OCI-LY7 (cell line): ENCODE measurements at regions not wholly inside any gene's neighbourhood (a gene's known extent, or its start where the extent isn't known, plus 50 kb on each side); places are given as distances from the start of the nearest gene placed in this dataset.
"Not testable (repeated sequence)": the region's sequence is repeated elsewhere in the genome, so short reads cannot be mapped to it uniquely, and the experiment has no call there.

Source experiments
- BruUV-seq: library from RNA; stranded (reverse); fragments of 400-500 nt; replicated peaks from 2 replicates; lab custom pipeline; 2021; lab: Mats Ljungman, UMichigan
- CTCF ChIA-PET: fragments of 300-600 bp; sonication (Branson Sonifier 250); formaldehyde crosslinking; loops from one replicate; lab custom pipeline; 2022; ENCODE audit warnings: antibody characterized with exemption; ENCODE audit not compliant: unreplicated experiment; lab: Charles Lee
- POLR2A ChIA-PET: fragments of 300-600 bp; sonication (Branson Sonifier 250); formaldehyde crosslinking; loops from one replicate; lab custom pipeline; 2022; ENCODE audit warnings: antibody characterized with exemption; lab: Charles Lee
- DNase-seq: peaks from one replicate; pipeline ENCODE4 v3.0.0-alpha.2; 2015; ENCODE audit warnings: low spot score
- H2AFZ ChIP-seq: fragments of 200-600 bp; sonication (generic), shearing (Covaris generic); 2 replicates; pipeline ENCODE4 v1.6.1; 2014; ENCODE audit warnings: mild to moderate bottlenecking, antibody characterized with exemption, low read length, moderate library complexity
- H3K27ac ChIP-seq: fragments of 200-600 bp; sonication (generic); 2 replicates; pipeline ENCODE4 v1.5.1; 2014; ENCODE audit warnings: mixed run types, low read depth, mild to moderate bottlenecking, moderate library complexity, low read length, inconsistent platforms; ENCODE audit not compliant: poor library complexity, severe bottlenecking
- H3K36me3 ChIP-seq: fragments of 200-600 bp; sonication (generic); 2 replicates; pipeline ENCODE4 v1.6.1; 2014; ENCODE audit warnings: mild to moderate bottlenecking, antibody characterized with exemption, low read length, moderate library complexity, mixed read lengths; ENCODE audit not compliant: insufficient read depth
- H3K4me1 ChIP-seq: fragments of 200-600 bp; sonication (generic); 2 replicates; pipeline ENCODE4 v1.5.1; 2014; ENCODE audit warnings: mild to moderate bottlenecking, low read length; ENCODE audit not compliant: insufficient read depth, poor library complexity, severe bottlenecking
- H3K4me2 ChIP-seq: fragments of 200-600 bp; sonication (generic); 2 replicates; pipeline ENCODE4 v1.6.1; 2014; ENCODE audit warnings: mild to moderate bottlenecking, low read length
- H3K4me3 ChIP-seq: fragments of 200-600 bp; sonication (generic); 2 replicates; pipeline ENCODE4 v1.5.1; 2014; ENCODE audit warnings: mild to moderate bottlenecking, low read depth, low read length; ENCODE audit not compliant: poor library complexity, severe bottlenecking
- H3K79me2 ChIP-seq: fragments of 200-600 bp; sonication (generic); 2 replicates; pipeline ENCODE4 v1.6.1; 2016; ENCODE audit warnings: low read depth, mild to moderate bottlenecking, low read length, moderate library complexity, mixed read lengths; ENCODE audit not compliant: insufficient read depth
- H3K9me2 ChIP-seq: fragments of 200-600 bp; sonication (generic); 2 replicates; pipeline ENCODE4 v1.6.1; 2016; ENCODE audit warnings: mild to moderate bottlenecking, low read length, mixed read lengths; ENCODE audit not compliant: insufficient read depth
- H3K9me3 ChIP-seq: fragments of 200-600 bp; sonication (generic); 2 replicates; pipeline ENCODE4 v1.6.1; 2014; ENCODE audit warnings: mild to moderate bottlenecking, mixed run types, low read length, mixed read lengths
- H4K20me1 ChIP-seq: fragments of 200-600 bp; sonication (generic); 2 replicates; pipeline ENCODE4 v1.6.1; 2014; ENCODE audit warnings: mild to moderate bottlenecking, antibody characterized with exemption, low read length, moderate library complexity, mixed read lengths; ENCODE audit not compliant: insufficient read depth
- CTCF ChIP-seq: fragments of 200-600 bp; sonication (generic); conservative IDR thresholded peaks from 2 replicates; pipeline ENCODE4 v1.5.1; 2014; ENCODE audit warnings: mild to moderate bottlenecking, antibody characterized with exemption, low read length, moderate library complexity, mixed read lengths
- EZH2phosphoT487 ChIP-seq: fragments of 200-600 bp; sonication (generic); IDR thresholded peaks from 2 replicates; pipeline ENCODE4 v1.6.1; 2018; ENCODE audit warnings: low read depth, borderline replicate concordance, mild to moderate bottlenecking, mixed run types, antibody characterized with exemption, low read length, moderate library complexity, mixed read lengths
- intact Hi-C: fragments of 100-400 bp; cut with micrococcal nuclease; formaldehyde crosslinking; loops from one replicate; pipeline ENCODE4 v1.10.0; 2022; ENCODE audit not compliant: unreplicated experiment

- no TSS peak for BruUV-seq
- no peak for DNase-seq
- POLR2A ChIA-PET: no interaction called here
- H3K4me2 ChIP-seq: no peak overlapping the region
- H3K9me3 ChIP-seq: no peaks in the 10 kb centered on the region
- H3K9me2 ChIP-seq: no peaks in the 10 kb centered on the region
- CTCF ChIA-PET: no interaction called here
- TF ChIP-seq EZH2phosphoT487: no peak
- no peak for TF ChIP-seq CTCF
- no peaks in the 10 kb centered on the region for H3K4me1 ChIP-seq
- H3K36me3 ChIP-seq: no peaks in the 10 kb centered on the region
- H2AFZ ChIP-seq: no peak overlapping the region
- H3K4me3 ChIP-seq: no peak overlapping the region
- intact Hi-C loops: no loop called here
- H3K79me2 ChIP-seq: no peaks in the 10 kb centered on the region
- no peaks in the 10 kb centered on the region for H4K20me1 ChIP-seq
- no peak overlapping the region for H3K27ac ChIP-seq
Observed at GRCh38 chr5:15284706-15285105, 215.3 kb upstream of the FBXL7 start.

GRCh38 chr5:15283076-15283475, 216.9 kb upstream of the FBXL7 start:
- no peak for TF ChIP-seq EZH2phosphoT487
- no peak for TF ChIP-seq CTCF
- Histone ChIP-seq H3K9me2 (no peaks in the 10 kb centered on the region), H3K79me2 (no peaks in the 10 kb centered on the region), H3K4me3 (no peak overlapping the region), H4K20me1 (no peaks in the 10 kb centered on the region), H3K4me1 (no peaks in the 10 kb centered on the region), H2AFZ (no peak overlapping the region), H3K36me3 (no peaks in the 10 kb centered on the region), H3K9me3 (no peaks in the 10 kb centered on the region), H3K27ac (no peak overlapping the region), H3K4me2 (no peak overlapping the region)
- BruUV-seq: no TSS peak
- intact Hi-C loops: no loop called here
- no peak for DNase-seq
- ChIA-PET POLR2A (no interaction called here), CTCF (no interaction called here)

DNA sequence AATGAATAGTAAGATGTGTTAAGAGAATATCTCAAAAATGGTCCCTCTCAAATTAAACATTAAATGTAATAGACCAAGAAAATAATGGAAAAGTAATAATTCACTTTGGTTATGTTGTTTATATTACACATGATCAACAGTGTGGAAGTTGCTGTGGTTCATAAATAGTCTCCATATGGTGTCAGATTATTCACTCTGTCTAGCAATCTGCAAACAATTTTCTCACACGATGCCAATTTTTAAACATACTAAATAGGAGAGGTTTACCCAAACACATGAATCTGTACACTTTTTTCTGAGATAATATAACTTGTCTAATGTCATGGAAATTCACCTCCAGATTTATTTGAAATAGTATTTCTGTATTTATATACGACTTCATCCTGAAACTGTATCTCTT, 217.4 kb upstream of the FBXL7 start:
- ChIA-PET POLR2A (no interaction called here), CTCF (no interaction called here)
- no peak overlapping the region for H3K4me2 ChIP-seq
- intact Hi-C loops: no loop called here
- H3K9me3 ChIP-seq: no peaks in the 10 kb centered on the region
- DNase-seq: no peak
- H3K4me3 ChIP-seq: no peak overlapping the region
- H2AFZ ChIP-seq: no peak overlapping the region
- BruUV-seq: no TSS peak
- H3K4me1 ChIP-seq: no peaks in the 10 kb centered on the region
- no peaks in the 10 kb centered on the region for H4K20me1 ChIP-seq
- TF ChIP-seq EZH2phosphoT487: no peak
- TF ChIP-seq CTCF: no peak
- no peak overlapping the region for H3K27ac ChIP-seq
- H3K36me3 ChIP-seq: no peaks in the 10 kb centered on the region
- no peaks in the 10 kb centered on the region for H3K79me2 ChIP-seq
- no peaks in the 10 kb centered on the region for H3K9me2 ChIP-seq

GRCh38 chr5:15271596-15271995, 228.4 kb upstream of the FBXL7 start:
- H2AFZ ChIP-seq, H4K20me1 ChIP-seq, H3K9me2 ChIP-seq, intact Hi-C loops, H3K4me1 ChIP-seq, POLR2A ChIA-PET, H3K4me3 ChIP-seq, DNase-seq, H3K36me3 ChIP-seq, H3K9me3 ChIP-seq, BruUV-seq, H3K4me2 ChIP-seq, H3K27ac ChIP-seq, CTCF ChIA-PET, H3K79me2 ChIP-seq: not testable (repeated sequence)
